ENCODE measurements at regions not wholly inside any gene's neighbourhood (a gene's known extent, or its start where the extent isn't known, plus 50 kb on each side); places are given as distances from the start of the nearest gene placed in this dataset.
A peak's percentile ranks its signal among the peaks of the same experiment; 100 is the strongest.
"Not testable (repeated sequence)": the region's sequence is repeated elsewhere in the genome, so short reads cannot be mapped to it uniquely, and the experiment has no call there.

GRCh38 chr2:187879491-187879890, 325.3 kb upstream of the TFPI start:
- Histone ChIP-seq H3K18ac (ENCODE audit: low read length) (no peak overlapping the region), H2AK5ac (ENCODE audit: low read length) (no peak overlapping the region), H3K9ac (ENCODE audit: low read length) (no peak overlapping the region), H3K4ac (ENCODE audit: low read depth, low read length) (no peak overlapping the region), H3K4me2 (ENCODE audit: low read length) (no peak overlapping the region), H3K4me3 (ENCODE audit: low read length) (no peak overlapping the region), H3K56ac (ENCODE audit: low read length) (no peak overlapping the region), H3K27ac (ENCODE audit: low read depth, low read length) (no peak overlapping the region), H3K79me2 (ENCODE audit: control insufficient read depth, insufficient read depth, low read length) (no peaks in the 10 kb centered on the region), H4K8ac (ENCODE audit: low read depth, low read length) (no peak overlapping the region), H3K23ac (ENCODE audit: low read length) (no peak overlapping the region), H3K36me3 (ENCODE audit: control insufficient read depth, insufficient read depth, low read length) (no peaks in the 10 kb centered on the region), H3K27me3 (ENCODE audit: insufficient read depth, low read length, poor library complexity) (no peaks in the 10 kb centered on the region), H2BK5ac (ENCODE audit: low read length) (no peak overlapping the region), H3K4me1 (ENCODE audit: control insufficient read depth, low read depth, low read length) (no peaks in the 10 kb centered on the region), H4K5ac (ENCODE audit: low read length) (no peak overlapping the region), H3K79me1 (ENCODE audit: low read length) (no peaks in the 10 kb centered on the region), H2BK15ac (replicated peaks; ENCODE audit: low read depth) (no peak overlapping the region), H2BK120ac (ENCODE audit: low read depth, low read length) (no peak overlapping the region)
- no CpG with 5 or more reads among the region's 7 CpGs for whole genome bisulfite sequencing (ENCODE audit: extremely low coverage, insufficient coverage, low lambda C conversion rate)
- no peak for DNase-seq

GRCh38 chr2:187884003-187884402, 329.8 kb upstream of the TFPI start:
- WGBS (ENCODE audit: extremely low coverage, insufficient coverage, low lambda C conversion rate), result no CpG with 5 or more reads among the region's 1 CpG
- H3K36me3 ChIP-seq (ENCODE audit: control insufficient read depth, insufficient read depth, low read length), result no peaks in the 10 kb centered on the region
- H4K5ac ChIP-seq (ENCODE audit: low read length), result no peak overlapping the region
- no peak overlapping the region for H3K23ac ChIP-seq (ENCODE audit: low read length)
- DNase-seq, result no peak
- H2BK120ac ChIP-seq (ENCODE audit: low read depth, low read length), result no peak overlapping the region
- no peaks in the 10 kb centered on the region for H3K27me3 ChIP-seq (ENCODE audit: insufficient read depth, low read length, poor library complexity)
- no peak overlapping the region for H3K27ac ChIP-seq (ENCODE audit: low read depth, low read length)
- H2AK5ac ChIP-seq (ENCODE audit: low read length), result no peak overlapping the region
- H3K4ac ChIP-seq (ENCODE audit: low read depth, low read length), result no peak overlapping the region
- H3K79me1 ChIP-seq (ENCODE audit: low read length), result no peaks in the 10 kb centered on the region
- H3K9ac ChIP-seq (ENCODE audit: low read length), result no peak overlapping the region
- H2BK5ac ChIP-seq (ENCODE audit: low read length), result no peak overlapping the region
- H3K4me2 ChIP-seq (ENCODE audit: low read length), result no peak overlapping the region
- H3K79me2 ChIP-seq (ENCODE audit: control insufficient read depth, insufficient read depth, low read length), result no peaks in the 10 kb centered on the region
- H4K8ac ChIP-seq (ENCODE audit: low read depth, low read length), result no peak overlapping the region
- no peak overlapping the region for H2BK15ac ChIP-seq (replicated peaks; ENCODE audit: low read depth)
- no peaks in the 10 kb centered on the region for H3K4me1 ChIP-seq (ENCODE audit: control insufficient read depth, low read depth, low read length)
- H3K56ac ChIP-seq (ENCODE audit: low read length), result no peak overlapping the region
- H3K18ac ChIP-seq (ENCODE audit: low read length), result no peak overlapping the region
- no peak overlapping the region for H3K4me3 ChIP-seq (ENCODE audit: low read length)

GRCh38 chr2:187890690-187891089, 336.5 kb upstream of the TFPI start:
- WGBS (ENCODE audit: extremely low coverage, insufficient coverage, low lambda C conversion rate), result no CpG with 5 or more reads among the region's 2 CpGs

GRCh38 chr2:187900021-187900420, 345.8 kb upstream of the TFPI start:
- Histone ChIP-seq H3K27ac (ENCODE audit: low read depth, low read length) (no peak overlapping the region), H2AK5ac (ENCODE audit: low read length) (no peak overlapping the region), H3K27me3 (ENCODE audit: insufficient read depth, low read length, poor library complexity) (no peaks in the 10 kb centered on the region), H3K79me1 (ENCODE audit: low read length) (no peaks in the 10 kb centered on the region), H3K9ac (ENCODE audit: low read length) (no peak overlapping the region), H4K5ac (ENCODE audit: low read length) (no peak overlapping the region), H4K8ac (ENCODE audit: low read depth, low read length) (no peak overlapping the region), H3K36me3 (ENCODE audit: control insufficient read depth, insufficient read depth, low read length) (no peaks in the 10 kb centered on the region), H2BK120ac (ENCODE audit: low read depth, low read length) (no peak overlapping the region), H3K4me1 (ENCODE audit: control insufficient read depth, low read depth, low read length) (no peaks in the 10 kb centered on the region), H3K4ac (ENCODE audit: low read depth, low read length) (no peak overlapping the region), H2BK5ac (ENCODE audit: low read length) (no peak overlapping the region), H3K4me3 (ENCODE audit: low read length) (no peak overlapping the region), H3K4me2 (ENCODE audit: low read length) (no peak overlapping the region), H3K56ac (ENCODE audit: low read length) (no peak overlapping the region), H3K23ac (ENCODE audit: low read length) (no peak overlapping the region), H2BK15ac (replicated peaks; ENCODE audit: low read depth) (no peak overlapping the region), H3K79me2 (ENCODE audit: control insufficient read depth, insufficient read depth, low read length) (no peaks in the 10 kb centered on the region), H3K18ac (ENCODE audit: low read length) (no peak overlapping the region)
- DNase-seq, result no peak

More at GRCh38 chr2:187890690-187891089, 336.5 kb upstream of the TFPI start:
- peak; percentile 80 for DNase-seq
- Histone ChIP-seq H3K27ac (ENCODE audit: low read depth, low read length) (no peak overlapping the region), H3K4me1 (ENCODE audit: control insufficient read depth, low read depth, low read length) (no peaks in the 10 kb centered on the region), H3K79me1 (ENCODE audit: low read length) (no peaks in the 10 kb centered on the region), H3K4me3 (ENCODE audit: low read length) (no peak overlapping the region), H2AK5ac (ENCODE audit: low read length) (no peak overlapping the region), H3K4me2 (ENCODE audit: low read length) (no peak overlapping the region), H3K23ac (ENCODE audit: low read length) (no peak overlapping the region), H3K9ac (ENCODE audit: low read length) (no peak overlapping the region), H3K18ac (ENCODE audit: low read length) (no peak overlapping the region), H2BK15ac (replicated peaks; ENCODE audit: low read depth) (no peak overlapping the region), H3K4ac (ENCODE audit: low read depth, low read length) (no peak overlapping the region), H3K79me2 (ENCODE audit: control insufficient read depth, insufficient read depth, low read length) (no peaks in the 10 kb centered on the region), H3K36me3 (ENCODE audit: control insufficient read depth, insufficient read depth, low read length) (no peaks in the 10 kb centered on the region), H4K8ac (ENCODE audit: low read depth, low read length) (no peak overlapping the region), H4K5ac (ENCODE audit: low read length) (no peak overlapping the region), H3K27me3 (ENCODE audit: insufficient read depth, low read length, poor library complexity) (no peaks in the 10 kb centered on the region), H3K56ac (ENCODE audit: low read length) (no peak overlapping the region), H2BK120ac (ENCODE audit: low read depth, low read length) (no peak overlapping the region), H2BK5ac (ENCODE audit: low read length) (no peak overlapping the region)

GRCh38 chr2:187906021-187906420, 351.8 kb upstream of the TFPI start:
- no peaks in the 10 kb centered on the region for H3K27me3 ChIP-seq (ENCODE audit: insufficient read depth, low read length, poor library complexity)
- H2BK15ac ChIP-seq (replicated peaks; ENCODE audit: low read depth), result no peak overlapping the region
- H3K79me2 ChIP-seq (ENCODE audit: control insufficient read depth, insufficient read depth, low read length), result no peaks in the 10 kb centered on the region
- H2AK5ac ChIP-seq (ENCODE audit: low read length), result no peak overlapping the region
- DNase-seq, result no peak
- no peaks in the 10 kb centered on the region for H3K4me1 ChIP-seq (ENCODE audit: control insufficient read depth, low read depth, low read length)
- no peak overlapping the region for H4K8ac ChIP-seq (ENCODE audit: low read depth, low read length)
- no peak overlapping the region for H3K56ac ChIP-seq (ENCODE audit: low read length)
- H3K36me3 ChIP-seq (ENCODE audit: control insufficient read depth, insufficient read depth, low read length), result no peaks in the 10 kb centered on the region
- WGBS (ENCODE audit: extremely low coverage, insufficient coverage, low lambda C conversion rate), result no CpG with 5 or more reads among the region's 3 CpGs
- no peak overlapping the region for H2BK120ac ChIP-seq (ENCODE audit: low read depth, low read length)
- no peak overlapping the region for H3K18ac ChIP-seq (ENCODE audit: low read length)
- H3K4ac ChIP-seq (ENCODE audit: low read depth, low read length), result no peak overlapping the region
- no peak overlapping the region for H3K4me2 ChIP-seq (ENCODE audit: low read length)
- H3K23ac ChIP-seq (ENCODE audit: low read length), result no peak overlapping the region
- H3K27ac ChIP-seq (ENCODE audit: low read depth, low read length), result no peak overlapping the region
- no peaks in the 10 kb centered on the region for H3K79me1 ChIP-seq (ENCODE audit: low read length)
- H3K9ac ChIP-seq (ENCODE audit: low read length), result no peak overlapping the region
- no peak overlapping the region for H2BK5ac ChIP-seq (ENCODE audit: low read length)
- H3K4me3 ChIP-seq (ENCODE audit: low read length), result no peak overlapping the region
- no peak overlapping the region for H4K5ac ChIP-seq (ENCODE audit: low read length)

- not testable (repeated sequence) for H3K4me1 ChIP-seq (ENCODE audit: control insufficient read depth, low read depth, low read length); H3K4me2 ChIP-seq (ENCODE audit: low read length); H3K4ac ChIP-seq (ENCODE audit: low read depth, low read length); H4K8ac ChIP-seq (ENCODE audit: low read depth, low read length); H2BK5ac ChIP-seq (ENCODE audit: low read length); H3K56ac ChIP-seq (ENCODE audit: low read length); H2BK120ac ChIP-seq (ENCODE audit: low read depth, low read length); H3K79me1 ChIP-seq (ENCODE audit: low read length); H4K5ac ChIP-seq (ENCODE audit: low read length); H3K27me3 ChIP-seq (ENCODE audit: insufficient read depth, low read length, poor library complexity); H3K18ac ChIP-seq (ENCODE audit: low read length); DNase-seq; H3K4me3 ChIP-seq (ENCODE audit: low read length); H3K23ac ChIP-seq (ENCODE audit: low read length); H3K79me2 ChIP-seq (ENCODE audit: control insufficient read depth, insufficient read depth, low read length); H3K9ac ChIP-seq (ENCODE audit: low read length); H2BK15ac ChIP-seq (replicated peaks; ENCODE audit: low read depth); H2AK5ac ChIP-seq (ENCODE audit: low read length); H3K36me3 ChIP-seq (ENCODE audit: control insufficient read depth, insufficient read depth, low read length); H3K27ac ChIP-seq (ENCODE audit: low read depth, low read length)
- WGBS (ENCODE audit: extremely low coverage, insufficient coverage, low lambda C conversion rate), result no CpG with 5 or more reads among the region's 1 CpG
These were observed 356.7 kb upstream of the TFPI start for GRCh38 chr2:187910922-187911321.
